ENCODE measurements at regions not wholly inside any gene's neighbourhood (a gene's known extent, or its start where the extent isn't known, plus 50 kb on each side); places are given as distances from the start of the nearest gene placed in this dataset.
A peak's percentile ranks its signal among the peaks of the same experiment; 100 is the strongest.

- DNase-seq, result no peak
Measured at GRCh38 chr6:56375806-56376205, 128.4 kb upstream of the COL21A1 start.

- DNase-seq, result no peak
Measured at GRCh38 chr6:56374841-56375369, 127.5 kb upstream of the COL21A1 start.

- no peak for DNase-seq
Measured at GRCh38 chr6:56372406-56372995, 125.1 kb upstream of the COL21A1 start.

- DNase-seq, result peak in 2 of 6 experiments; percentile 6 to 26
Measured at GRCh38 chr6:56370561-56371211, 123.3 kb upstream of the COL21A1 start.

GRCh38 chr6:56370127-56370540, 122.8 kb upstream of the COL21A1 start:
- DNase-seq, result no peak

GRCh38 chr6:56368491-56368890, 121.1 kb upstream of the COL21A1 start:
- no peak for DNase-seq

GRCh38 chr6:56366141-56366852, 118.9 kb upstream of the COL21A1 start:
- DNase-seq, result no peak

GRCh38 chr6:56364827-56365339, 117.5 kb upstream of the COL21A1 start:
- no peak for DNase-seq

- no peak for DNase-seq
Measured at GRCh38 chr6:56364431-56364826, 117.0 kb upstream of the COL21A1 start.

- no peak for DNase-seq
Measured at GRCh38 chr6:56363796-56364430, 116.5 kb upstream of the COL21A1 start.

- DNase-seq, result no peak
Measured at GRCh38 chr6:56361812-56362211, 114.4 kb upstream of the COL21A1 start.

- DNase-seq, result peak; percentile 10 to 67 (median 39)
Measured at GRCh38 chr6:56359201-56359899, 112.0 kb upstream of the COL21A1 start.

- DNase-seq, result no peak
Measured at GRCh38 chr6:56357616-56358373, 110.4 kb upstream of the COL21A1 start.

GRCh38 chr6:56356426-56356825, 109.0 kb upstream of the COL21A1 start:
- DNase-seq, result no peak

GRCh38 chr6:56353860-56354259, 106.5 kb upstream of the COL21A1 start:
- DNase-seq, result no peak

GRCh38 chr6:56350628-56351260, 103.4 kb upstream of the COL21A1 start:
- no peak for DNase-seq

- no peak for DNase-seq
Measured at GRCh38 chr6:56349194-56349593, 101.8 kb upstream of the COL21A1 start.

- DNase-seq, result no peak
Measured at GRCh38 chr6:56348578-56348977, 101.2 kb upstream of the COL21A1 start.

GRCh38 chr6:56347526-56347925, 100.1 kb upstream of the COL21A1 start:
- no peak for DNase-seq

- no peak for DNase-seq
Measured at GRCh38 chr6:56346958-56347357, 99.6 kb upstream of the COL21A1 start.

- DNase-seq, result no peak
Measured at GRCh38 chr6:56345376-56345995, 98.1 kb upstream of the COL21A1 start.

Measured in stimulated activated naive CD4-positive, alpha-beta T cell (primary cell).